K562 (cell line): ENCODE measurements at regions not wholly inside any gene's neighbourhood (a gene's known extent, or its start where the extent isn't known, plus 50 kb on each side); places are given as distances from the start of the nearest gene placed in this dataset.

Experiments used
- ATAC-seq: fragments of 200-7000 bp; cut with Tn5 transposase; 3 replicates; pipeline ENCODE4 v1.9.1; 2020; ENCODE audit warnings: moderate library complexity
- BruUV-seq: library from RNA; stranded (reverse); fragments of 400-500 nt; replicated peaks from 2 replicates; lab custom pipeline; 2021; lab: Mats Ljungman, UMichigan
- CTCF ChIA-PET: fragments of 300-600 bp; formaldehyde crosslinking; extraction: SDS; loops from one replicate; lab custom pipeline; 2021; ENCODE audit warnings: low intra/inter-chr PET ratio; lab: Yijun Ruan, JAX
- POLR2A ChIA-PET: fragments of 300-600, 350-650 bp; sonication (Branson Sonifier 250); formaldehyde crosslinking; extraction: SDS; loops from one replicate; lab custom pipeline; 2021; ENCODE audit warnings: antibody characterized with exemption, inconsistent platforms; lab: Yijun Ruan, JAX
- DNase-seq, 4 experiments: peaks; one replicate each; pipeline versions ENCODE4 v3.0.0 to v3.0.0-alpha.2; 2011 to 2018; ENCODE audit warnings: low spot score in 3 of 4, mixed read lengths in 3 of 4; ENCODE audit errors: extremely low read depth in 1 of 4
- FAIRE-seq: peaks from 2 replicates; lab custom pipeline; 2011; peaks lifted over from hg19 to GRCh38; lab: Jason Lieb, UNC
- H2AFZ ChIP-seq: 2 replicates; pipeline ENCODE4 v1.6.0; 2011; ENCODE audit warnings: low read depth, low read length, control low read depth, inconsistent platforms
- H3K27ac ChIP-seq: fragments of 200-600 bp; 3 replicates; pipeline ENCODE4 v1.8.0; 2011; ENCODE audit warnings: low read depth, mild to moderate bottlenecking, control low read depth, inconsistent platforms, low read length, moderate library complexity, mixed read lengths; ENCODE audit errors: extremely low read depth
- H3K27me3 ChIP-seq, 2 experiments: fragments of 300-600 bp in 1 of 2; 2 replicates in 1 of 2; 3 replicates in 1 of 2; pipeline versions ENCODE4 v1.6.0 to v1.8.0; 2011; ENCODE audit warnings: inconsistent platforms in 2 of 2, low read length in 2 of 2, mild to moderate bottlenecking in 1 of 2, mixed read lengths in 1 of 2, moderate library complexity in 1 of 2; ENCODE audit not compliant: control insufficient read depth in 2 of 2, insufficient read depth in 2 of 2
- H3K36me3 ChIP-seq: fragments of 300-600 bp; 3 replicates; pipeline ENCODE4 v1.8.0; 2011; ENCODE audit warnings: mild to moderate bottlenecking, low read length, inconsistent platforms; ENCODE audit not compliant: control insufficient read depth, insufficient read depth
- H3K4me1 ChIP-seq, 2 experiments: fragments of 200-600 bp in 1 of 2; replicated peaks in 1 of 2; 2 replicates in 1 of 2; 3 replicates in 1 of 2; pipeline versions ENCODE4 v1.5.1 to v1.8.0; 2011; ENCODE audit warnings: inconsistent platforms in 2 of 2, low read length in 2 of 2, mild to moderate bottlenecking in 1 of 2, mixed read lengths in 1 of 2, moderate library complexity in 1 of 2; ENCODE audit not compliant: control insufficient read depth in 2 of 2, insufficient read depth in 2 of 2
- H3K4me2 ChIP-seq: 2 replicates; pipeline ENCODE4 v1.6.1; 2011; ENCODE audit warnings: low read length, control low read depth, inconsistent platforms, mixed read lengths; ENCODE audit not compliant: insufficient read depth
- H3K4me3 ChIP-seq: fragments of 200-600 bp; sonication (generic), shearing (Covaris generic); 2 replicates; pipeline ENCODE4 v1.5.1; 2016; ENCODE audit warnings: control low read depth, inconsistent platforms
- H3K79me2 ChIP-seq: fragments of 200-600 bp; 3 replicates; pipeline ENCODE4 v1.8.0; 2011; ENCODE audit warnings: low read length, inconsistent platforms; ENCODE audit not compliant: control insufficient read depth, insufficient read depth
- H3K9ac ChIP-seq, 2 experiments: 2 replicates each; pipeline versions ENCODE4 v1.6.0 to v1.6.1; 2011; ENCODE audit warnings: low read depth in 2 of 2, low read length in 2 of 2, control low read depth in 1 of 2, inconsistent platforms in 1 of 2, mild to moderate bottlenecking in 1 of 2, mixed read lengths in 1 of 2; ENCODE audit not compliant: insufficient read depth in 1 of 2
- H3K9me1 ChIP-seq: one replicate; pipeline ENCODE4 v1.6.0; 2011; ENCODE audit warnings: inconsistent platforms, mild to moderate bottlenecking, low read length, moderate library complexity; ENCODE audit not compliant: control insufficient read depth, insufficient read depth
- H3K9me3 ChIP-seq: replicated peaks from 2 replicates; pipeline ENCODE4 v1.5.1; 2011; ENCODE audit warnings: low read depth, low read length, inconsistent platforms; ENCODE audit not compliant: control insufficient read depth, insufficient read depth
- H4K20me1 ChIP-seq: replicated peaks from 2 replicates; pipeline ENCODE4 v1.6.1; 2011; ENCODE audit warnings: low read length, inconsistent platforms, mixed read lengths; ENCODE audit not compliant: control insufficient read depth, insufficient read depth
- KHSRP ChIP-seq: fragments of 450-650 bp; IDR thresholded peaks from 2 replicates; pipeline ENCODE4 v1.6.1; 2017
- RAD21 ChIP-seq, 2 experiments: fragments of 250-450 bp in 1 of 2; fragments of 450-650 bp in 1 of 2; sonication (Bioruptor Pico) in 1 of 2; formaldehyde crosslinking in 1 of 2; IDR thresholded peaks in 1 of 2; conservative IDR thresholded peaks in 1 of 2; 2 replicates each; pipeline versions ENCODE4 v1.4.0 to v1.8.0; 2020 to 2022; ENCODE audit warnings: mild to moderate bottlenecking in 2 of 2, moderate library complexity in 1 of 2
- ZNF561 ChIP-seq: fragments of 450-650 bp; formaldehyde crosslinking; conservative IDR thresholded peaks from 2 replicates; pipeline ENCODE4 v1.4.0; 2020; ENCODE audit warnings: mild to moderate bottlenecking, moderate library complexity
- WGBS: fragments of 100-300 bp; shearing (Covaris generic); methylation state at CpG from one replicate; pipeline ENCODE4 v1.1.6; 2016; ENCODE audit warnings: low coverage, mixed read lengths; ENCODE audit not compliant: insufficient coverage; ENCODE audit errors: missing lambda C conversion rate; 5-methylcytosine and 5-hydroxymethylcytosine counted together
- in situ Hi-C: fragments of 300-500 bp; cut with MboI; formaldehyde crosslinking; loops from 4 replicates; pipeline ENCODE4 v1.15.0; 2018; ENCODE audit warnings: inconsistent platforms, mixed read lengths
- intact Hi-C: fragments of 100-400 bp; cut with micrococcal nuclease; formaldehyde crosslinking; loops from 2 replicates; pipeline ENCODE4 v1.14.2; 2022
- TF ChIP-seq, protein P1 (sequence below), 3 experiments: IDR thresholded peaks in 2 of 3; conservative IDR thresholded peaks in 1 of 3; 2 replicates each; pipeline ENCODE4 v1.5.1; 2011 to 2012; ENCODE audit warnings: low read length in 3 of 3, mild to moderate bottlenecking in 3 of 3, control low read depth in 2 of 3, improper control_type of control experiment in 1 of 3, inconsistent platforms in 1 of 3, low read depth in 1 of 3, mixed read lengths in 1 of 3, moderate library complexity in 1 of 3; ENCODE audit not compliant: insufficient read depth in 2 of 3

DNA sequence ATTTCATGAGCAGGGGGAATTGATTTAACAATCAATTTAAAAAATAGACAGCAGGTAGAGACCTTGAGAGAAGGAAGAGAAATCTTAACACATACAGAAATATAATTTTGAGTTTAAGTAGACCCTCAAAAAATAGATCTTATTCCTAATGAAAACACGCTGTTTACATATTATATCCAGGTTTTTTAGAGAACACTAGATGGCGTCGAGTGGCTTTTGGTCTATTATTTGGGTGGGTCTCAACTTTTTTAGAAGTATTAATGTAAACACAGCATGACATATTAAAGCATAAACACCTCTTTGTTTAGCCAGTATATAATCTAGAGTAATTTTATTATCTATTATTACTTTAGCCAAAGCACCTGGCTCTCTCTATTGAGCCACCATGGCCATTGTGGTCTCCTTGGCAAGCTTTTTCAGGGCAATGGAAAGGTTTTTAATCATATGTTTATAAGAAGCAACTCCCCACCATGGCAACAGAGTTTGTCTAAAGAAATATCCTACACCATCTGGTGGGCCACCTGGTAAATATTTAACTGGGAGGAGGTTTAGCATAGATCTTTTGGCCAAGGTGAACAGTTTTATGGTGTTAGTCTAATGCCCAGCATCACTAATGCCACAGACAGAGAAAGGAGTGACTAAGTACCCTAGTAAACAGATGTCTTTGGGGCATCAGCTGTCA, 59.7 kb upstream of the PRSS1 start:
- no peaks in the 10 kb centered on the region for H3K9me3 ChIP-seq
- CTCF ChIA-PET: interaction anchor here (0.9 kb wide), 1 partner anchor 94 kb away, joined by 8 read pairs; no protein-coding TSS in a partner anchor
- no peaks in the 10 kb centered on the region for H3K27me3 ChIP-seq
- H4K20me1 ChIP-seq: no peaks in the 10 kb centered on the region
- BruUV-seq: no TSS peak
- H3K79me2 ChIP-seq: no peaks in the 10 kb centered on the region
- H3K9ac ChIP-seq: no peak overlapping the region
- in situ Hi-C loops (no loop called here), intact Hi-C loops (loop anchor here (2.0 kb wide), 1 partner anchor 93 kb away; no protein-coding TSS in a partner anchor)
- H3K27ac ChIP-seq: no peak overlapping the region
- H3K4me2 ChIP-seq: no peak overlapping the region
- no peak overlapping the region for H3K4me3 ChIP-seq
- FAIRE-seq: peak; percentile 67
- H3K9me1 ChIP-seq: no peaks in the 10 kb centered on the region
- no peaks in the 10 kb centered on the region for H3K4me1 ChIP-seq
- DNase-seq: peak in 1 of 4 experiments; percentile 7
- POLR2A ChIA-PET: no interaction called here
- TF ChIP-seq ZNF561 (CRISPR knock-in tag): no peak
- no peak for TF ChIP-seq KHSRP
- TF ChIP-seq, protein P1, sequence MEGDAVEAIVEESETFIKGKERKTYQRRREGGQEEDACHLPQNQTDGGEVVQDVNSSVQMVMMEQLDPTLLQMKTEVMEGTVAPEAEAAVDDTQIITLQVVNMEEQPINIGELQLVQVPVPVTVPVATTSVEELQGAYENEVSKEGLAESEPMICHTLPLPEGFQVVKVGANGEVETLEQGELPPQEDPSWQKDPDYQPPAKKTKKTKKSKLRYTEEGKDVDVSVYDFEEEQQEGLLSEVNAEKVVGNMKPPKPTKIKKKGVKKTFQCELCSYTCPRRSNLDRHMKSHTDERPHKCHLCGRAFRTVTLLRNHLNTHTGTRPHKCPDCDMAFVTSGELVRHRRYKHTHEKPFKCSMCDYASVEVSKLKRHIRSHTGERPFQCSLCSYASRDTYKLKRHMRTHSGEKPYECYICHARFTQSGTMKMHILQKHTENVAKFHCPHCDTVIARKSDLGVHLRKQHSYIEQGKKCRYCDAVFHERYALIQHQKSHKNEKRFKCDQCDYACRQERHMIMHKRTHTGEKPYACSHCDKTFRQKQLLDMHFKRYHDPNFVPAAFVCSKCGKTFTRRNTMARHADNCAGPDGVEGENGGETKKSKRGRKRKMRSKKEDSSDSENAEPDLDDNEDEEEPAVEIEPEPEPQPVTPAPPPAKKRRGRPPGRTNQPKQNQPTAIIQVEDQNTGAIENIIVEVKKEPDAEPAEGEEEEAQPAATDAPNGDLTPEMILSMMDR (IDR thresholded peaks at IDR 0.05 in 2 of 3, conservative IDR thresholded peaks at IDR 0.05 in 1 of 3; ENCODE audit: insufficient read depth in 2 of 3, low read depth in 1 of 3, low read length in 3 of 3): peak in 2 of 3 experiments; percentile 34 to 47; a peak in 3 of 6 replicates
- TF ChIP-seq RAD21 (CRISPR knock-in tag; conservative IDR thresholded peaks at IDR 0.05 in 1 of 2, IDR thresholded peaks at IDR 0.05 in 1 of 2): peak in 1 of 2 experiments; percentile 38; a peak in 2 of 4 replicates
- no peaks in the 10 kb centered on the region for H3K36me3 ChIP-seq
- 2% methylated on average over 3 of the region's 3 CpGs for WGBS
- no peak overlapping the region for H2AFZ ChIP-seq
- no peak for ATAC-seq
